ENCODE measurements at regions not wholly inside any gene's neighbourhood (a gene's known extent, or its start where the extent isn't known, plus 50 kb on each side); places are given as distances from the start of the nearest gene placed in this dataset.

- no peak for DNase-seq (ENCODE audit: low read depth in 2 of 2)
Measured at GRCh38 chr10:6305401-6306321, 102.9 kb downstream of the PFKFB3 start.

- DNase-seq (ENCODE audit: low read depth in 2 of 2): no peak
Measured at GRCh38 chr10:6306917-6307316, 104.2 kb downstream of the PFKFB3 start.

- no peak for DNase-seq (ENCODE audit: low read depth in 2 of 2)
Measured at GRCh38 chr10:6309816-6310215, 107.1 kb downstream of the PFKFB3 start.

GRCh38 chr10:6310977-6311376 is 108.2 kb downstream of the PFKFB3 start:
- DNase-seq (ENCODE audit: low read depth in 2 of 2): no peak

- no peak for DNase-seq (ENCODE audit: low read depth in 2 of 2)
Measured at GRCh38 chr10:6311700-6312330, 109.1 kb downstream of the PFKFB3 start.

GRCh38 chr10:6312636-6313035 is 109.9 kb downstream of the PFKFB3 start:
- DNase-seq (ENCODE audit: low read depth in 2 of 2): no peak

- no peak for DNase-seq (ENCODE audit: low read depth in 2 of 2)
Measured at GRCh38 chr10:6313111-6313895, 110.6 kb downstream of the PFKFB3 start.

GRCh38 chr10:6314620-6315205 is 112.0 kb downstream of the PFKFB3 start:
- no peak for DNase-seq (ENCODE audit: low read depth in 2 of 2)

- DNase-seq (ENCODE audit: low read depth in 2 of 2): no peak
Measured at GRCh38 chr10:6319119-6319518, 116.4 kb downstream of the PFKFB3 start.

GRCh38 chr10:6320320-6321010 is 117.7 kb downstream of the PFKFB3 start:
- DNase-seq (ENCODE audit: low read depth in 2 of 2): no peak

GRCh38 chr10:6321880-6322279 is 119.1 kb downstream of the PFKFB3 start:
- no peak for DNase-seq (ENCODE audit: low read depth in 2 of 2)

- DNase-seq (ENCODE audit: low read depth in 2 of 2): no peak
Measured at GRCh38 chr10:6322805-6323204, 120.1 kb downstream of the PFKFB3 start.

- DNase-seq (ENCODE audit: low read depth in 2 of 2): no peak
Measured at GRCh38 chr10:6327961-6328698, 125.4 kb downstream of the PFKFB3 start.

- no peak for DNase-seq (ENCODE audit: low read depth in 2 of 2)
Measured at GRCh38 chr10:6328699-6329423, 126.1 kb downstream of the PFKFB3 start.

- no peak for DNase-seq (ENCODE audit: low read depth in 2 of 2)
Measured at GRCh38 chr10:6333086-6333485, 130.4 kb downstream of the PFKFB3 start.

GRCh38 chr10:6333973-6334372 is 131.2 kb downstream of the PFKFB3 start:
- DNase-seq (ENCODE audit: low read depth in 2 of 2): no peak

GRCh38 chr10:6336016-6336415 is 133.3 kb downstream of the PFKFB3 start:
- no peak for DNase-seq (ENCODE audit: low read depth in 2 of 2)

- DNase-seq (ENCODE audit: low read depth in 2 of 2): no peak
Measured at GRCh38 chr10:6337382-6337781, 134.7 kb downstream of the PFKFB3 start.

- no peak for DNase-seq (ENCODE audit: low read depth in 2 of 2)
Measured at GRCh38 chr10:6338361-6338760, 135.6 kb downstream of the PFKFB3 start.

- DNase-seq (ENCODE audit: low read depth in 2 of 2): no peak
Measured at GRCh38 chr10:6339891-6340290, 137.2 kb downstream of the PFKFB3 start.

Measured in stimulated activated CD4-positive, alpha-beta T cell treated with anti-CD3 and anti-CD28 coated beads, Interleukin-1b, Interleukin-23, amount 100 ng/mL, for 1 hour (primary cell).